ENCODE measurements at regions not wholly inside any gene's neighbourhood (a gene's known extent, or its start where the extent isn't known, plus 50 kb on each side); places are given as distances from the start of the nearest gene placed in this dataset.

- no peak for TF ChIP-seq CTCF (IDR thresholded peaks at IDR 0.05; ENCODE audit: unreplicated experiment in 3 of 3)
- Mint-ChIP-seq H3K9me3 (no peaks in the 10 kb centered on the region), H3K27ac (no peak overlapping the region), H3K36me3 (ENCODE audit: low read depth) (no peaks in the 10 kb centered on the region), H3K4me3 (no peak overlapping the region), H3K27me3 (ENCODE audit: low read depth) (no peaks in the 10 kb centered on the region), H3K4me1 (peaks cover 11% of the 10 kb centered on the region)
Measured at GRCh38 chr6:134434019-134434942, 116.4 kb upstream of the SGK1 start.

- TF ChIP-seq CTCF (IDR thresholded peaks at IDR 0.05; ENCODE audit: unreplicated experiment in 3 of 3): no peak
- H3K9me3 Mint-ChIP-seq: no peaks in the 10 kb centered on the region
- peaks cover 3% of the 10 kb centered on the region for H3K27me3 Mint-ChIP-seq (ENCODE audit: low read depth)
- H3K36me3 Mint-ChIP-seq (ENCODE audit: low read depth): no peaks in the 10 kb centered on the region
- H3K4me1 Mint-ChIP-seq: peaks cover 11% of the 10 kb centered on the region
- H3K4me3 Mint-ChIP-seq: no peak overlapping the region
- peak overlapping the region in 2 of 3 experiments; percentile 54 to 86 for H3K27ac Mint-ChIP-seq
Measured at GRCh38 chr6:134432036-134432435, 114.1 kb upstream of the SGK1 start.

- peaks cover 10% of the 10 kb centered on the region for H3K4me1 Mint-ChIP-seq
- H3K27me3 Mint-ChIP-seq (ENCODE audit: low read depth): peaks cover 3% of the 10 kb centered on the region
- H3K9me3 Mint-ChIP-seq: no peaks in the 10 kb centered on the region
- no peak for TF ChIP-seq CTCF (IDR thresholded peaks at IDR 0.05; ENCODE audit: unreplicated experiment in 3 of 3)
- H3K27ac Mint-ChIP-seq: peak overlapping the region in 2 of 3 experiments; percentile 54 to 86
- H3K4me3 Mint-ChIP-seq: no peak overlapping the region
- no peaks in the 10 kb centered on the region for H3K36me3 Mint-ChIP-seq (ENCODE audit: low read depth)
Measured at GRCh38 chr6:134431421-134431859, 113.5 kb upstream of the SGK1 start.

- H3K4me1 Mint-ChIP-seq: peaks cover 5% of the 10 kb centered on the region
- H3K9me3 Mint-ChIP-seq: no peaks in the 10 kb centered on the region
- H3K36me3 Mint-ChIP-seq (ENCODE audit: low read depth): no peaks in the 10 kb centered on the region
- no peak overlapping the region for H3K4me3 Mint-ChIP-seq
- peaks cover 3% of the 10 kb centered on the region for H3K27me3 Mint-ChIP-seq (ENCODE audit: low read depth)
- no peak overlapping the region for H3K27ac Mint-ChIP-seq
- TF ChIP-seq CTCF (IDR thresholded peaks at IDR 0.05; ENCODE audit: unreplicated experiment in 3 of 3): no peak
Measured at GRCh38 chr6:134429861-134430380, 112.0 kb upstream of the SGK1 start.

- TF ChIP-seq CTCF (IDR thresholded peaks at IDR 0.05; ENCODE audit: unreplicated experiment in 3 of 3): no peak
- Mint-ChIP-seq H3K4me3 (no peak overlapping the region), H3K27ac (no peak overlapping the region), H3K9me3 (no peaks in the 10 kb centered on the region), H3K4me1 (peaks cover 5% of the 10 kb centered on the region), H3K27me3 (ENCODE audit: low read depth) (peaks cover 3% of the 10 kb centered on the region), H3K36me3 (ENCODE audit: low read depth) (no peaks in the 10 kb centered on the region)
Measured at GRCh38 chr6:134427721-134428120, 109.8 kb upstream of the SGK1 start.
